ENCODE measurements at regions not wholly inside any gene's neighbourhood (a gene's known extent, or its start where the extent isn't known, plus 50 kb on each side); places are given as distances from the start of the nearest gene placed in this dataset.

DNA sequence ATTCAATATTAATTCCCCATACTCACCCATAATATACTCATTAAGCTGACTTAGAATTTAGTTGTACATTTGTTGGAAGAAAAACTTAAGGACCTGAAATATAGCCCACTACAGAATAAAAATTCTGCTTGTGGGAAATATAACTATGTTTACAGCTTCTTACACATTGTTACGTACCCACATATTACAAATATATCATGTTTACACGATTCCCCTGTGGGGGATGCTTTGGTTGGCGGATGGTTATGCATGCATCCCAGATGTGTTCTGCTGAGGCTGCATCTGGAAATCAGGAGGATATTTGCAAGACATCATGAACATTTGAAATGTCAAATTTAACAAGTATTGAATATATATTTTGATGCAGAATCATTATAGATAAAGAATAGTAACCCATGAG, 79.5 kb upstream of the KL start:
- DNase-seq (ENCODE audit: low read depth) = no peak
- Histone ChIP-seq H3K36me3 (ENCODE audit: control insufficient read depth, insufficient read depth, low read length) (no peaks in the 10 kb centered on the region), H3K4me3 (ENCODE audit: low read depth, low read length) (no peak overlapping the region), H3K27me3 (ENCODE audit: control insufficient read depth, insufficient read depth, low read length) (peaks cover 10% of the 10 kb centered on the region)
- ChIA-PET CTCF (no interaction called here), POLR2A (no interaction called here)
- TF ChIP-seq, protein P1, sequence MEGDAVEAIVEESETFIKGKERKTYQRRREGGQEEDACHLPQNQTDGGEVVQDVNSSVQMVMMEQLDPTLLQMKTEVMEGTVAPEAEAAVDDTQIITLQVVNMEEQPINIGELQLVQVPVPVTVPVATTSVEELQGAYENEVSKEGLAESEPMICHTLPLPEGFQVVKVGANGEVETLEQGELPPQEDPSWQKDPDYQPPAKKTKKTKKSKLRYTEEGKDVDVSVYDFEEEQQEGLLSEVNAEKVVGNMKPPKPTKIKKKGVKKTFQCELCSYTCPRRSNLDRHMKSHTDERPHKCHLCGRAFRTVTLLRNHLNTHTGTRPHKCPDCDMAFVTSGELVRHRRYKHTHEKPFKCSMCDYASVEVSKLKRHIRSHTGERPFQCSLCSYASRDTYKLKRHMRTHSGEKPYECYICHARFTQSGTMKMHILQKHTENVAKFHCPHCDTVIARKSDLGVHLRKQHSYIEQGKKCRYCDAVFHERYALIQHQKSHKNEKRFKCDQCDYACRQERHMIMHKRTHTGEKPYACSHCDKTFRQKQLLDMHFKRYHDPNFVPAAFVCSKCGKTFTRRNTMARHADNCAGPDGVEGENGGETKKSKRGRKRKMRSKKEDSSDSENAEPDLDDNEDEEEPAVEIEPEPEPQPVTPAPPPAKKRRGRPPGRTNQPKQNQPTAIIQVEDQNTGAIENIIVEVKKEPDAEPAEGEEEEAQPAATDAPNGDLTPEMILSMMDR (IDR thresholded peaks at IDR 0.05; ENCODE audit: insufficient read depth, low read depth, low read length) = no peak

DNA sequence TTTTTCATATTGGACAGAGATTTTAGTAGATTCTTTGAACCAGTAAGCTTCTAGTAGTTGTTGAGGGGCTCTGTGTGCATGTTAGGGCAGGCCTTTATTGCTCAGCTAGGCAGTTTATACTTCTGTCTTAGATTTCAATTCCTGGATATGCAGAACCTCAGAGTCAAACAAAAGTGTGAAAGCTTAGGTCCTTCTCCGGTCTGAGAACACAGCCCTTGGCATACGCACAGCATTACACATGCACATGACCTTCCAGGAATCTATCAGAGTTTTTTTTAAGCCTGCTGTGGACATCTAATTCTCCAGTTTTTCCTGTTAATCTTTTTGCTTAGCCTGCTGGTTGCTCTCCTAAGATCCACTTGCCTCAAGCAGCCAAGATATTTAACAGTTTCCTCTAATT, 77.9 kb upstream of the KL start:
- POLR2A ChIA-PET = no interaction called here
- TF ChIP-seq, protein P1 (IDR thresholded peaks at IDR 0.05; ENCODE audit: insufficient read depth, low read depth, low read length) = no peak
- Histone ChIP-seq H3K4me3 (ENCODE audit: low read depth, low read length) (no peak overlapping the region), H3K36me3 (ENCODE audit: control insufficient read depth, insufficient read depth, low read length) (no peaks in the 10 kb centered on the region), H3K27me3 (ENCODE audit: control insufficient read depth, insufficient read depth, low read length) (peaks cover 7% of the 10 kb centered on the region)
- DNase-seq (ENCODE audit: low read depth) = no peak
- CTCF ChIA-PET = no interaction called here

DNA sequence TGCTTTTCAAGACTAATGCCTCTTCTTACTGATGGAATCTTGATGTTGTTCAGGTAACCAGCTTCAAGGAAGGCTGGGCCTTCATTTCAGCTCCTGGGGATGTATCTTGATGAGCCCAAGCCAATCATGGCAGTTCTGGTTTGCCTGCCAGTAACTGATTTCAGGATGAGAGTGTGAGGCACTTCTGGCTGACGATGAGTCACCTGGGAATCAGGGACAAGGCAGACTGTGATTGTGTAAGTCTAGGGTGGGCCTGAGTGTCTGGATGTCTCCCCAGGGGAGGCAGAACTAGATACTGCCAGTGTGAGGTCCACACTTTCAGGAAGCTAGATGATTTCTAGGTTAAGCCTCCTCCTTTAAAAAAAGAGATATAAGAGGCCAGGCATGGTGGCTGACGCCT, 77.3 kb upstream of the KL start:
- POLR2A ChIA-PET = no interaction called here
- Histone ChIP-seq H3K36me3 (ENCODE audit: control insufficient read depth, insufficient read depth, low read length) (no peaks in the 10 kb centered on the region), H3K4me3 (ENCODE audit: low read depth, low read length) (no peak overlapping the region), H3K27me3 (ENCODE audit: control insufficient read depth, insufficient read depth, low read length) (peaks cover 5% of the 10 kb centered on the region)
- DNase-seq (ENCODE audit: low read depth) = no peak
- CTCF ChIA-PET = no interaction called here
- TF ChIP-seq, protein P1 (IDR thresholded peaks at IDR 0.05; ENCODE audit: insufficient read depth, low read depth, low read length) = no peak

DNA sequence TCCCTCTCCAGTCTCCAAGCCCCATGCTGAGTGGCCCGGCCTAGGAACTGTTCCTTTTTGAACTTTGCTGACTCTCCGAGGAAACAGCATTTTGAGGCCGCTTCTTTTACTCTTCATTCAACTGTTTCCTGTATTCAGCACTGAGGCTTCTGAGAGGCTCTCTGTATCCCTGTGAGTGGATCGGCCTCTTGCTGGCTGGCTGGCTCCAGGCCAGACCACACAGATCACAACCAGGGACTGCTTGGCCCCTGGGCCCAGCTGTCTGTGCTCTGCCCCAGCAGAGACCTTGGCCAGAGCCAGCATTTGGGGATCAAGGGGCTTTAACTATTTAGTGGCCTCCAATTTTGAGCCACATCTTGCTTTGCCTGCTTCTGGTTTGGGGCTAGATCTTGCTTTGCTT, 75.6 kb upstream of the KL start:
- ChIA-PET CTCF (no interaction called here), POLR2A (no interaction called here)
- Histone ChIP-seq H3K4me3 (ENCODE audit: low read depth, low read length) (no peak overlapping the region), H3K36me3 (ENCODE audit: control insufficient read depth, insufficient read depth, low read length) (no peaks in the 10 kb centered on the region), H3K27me3 (ENCODE audit: control insufficient read depth, insufficient read depth, low read length) (0 out of 2 replicates have a peak, but pooled peaks cover 3% of the 10 kb centered on the region)
- TF ChIP-seq, protein P1 (IDR thresholded peaks at IDR 0.05; ENCODE audit: insufficient read depth, low read depth, low read length) = no peak
- no peak for DNase-seq (ENCODE audit: low read depth)

DNA sequence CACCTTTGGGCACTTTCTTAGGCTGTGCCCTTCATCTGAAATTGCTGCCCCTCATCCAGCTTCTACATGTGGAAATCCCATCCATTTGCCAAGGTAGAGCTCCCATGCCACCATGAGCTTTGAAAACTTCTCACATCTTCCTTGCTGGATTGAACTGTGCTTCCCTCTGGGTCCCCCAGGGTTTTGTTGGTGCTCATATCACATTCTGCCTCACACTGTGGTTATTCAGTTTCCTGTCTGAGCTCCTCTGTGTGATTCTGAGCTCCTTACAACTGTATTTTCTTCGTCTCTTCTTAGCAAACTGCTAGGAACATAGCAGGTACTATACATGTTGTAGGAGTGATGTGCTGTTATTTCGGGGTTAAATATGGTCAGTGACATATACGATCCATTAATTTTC, 74.9 kb upstream of the KL start:
- TF ChIP-seq, protein P1 (IDR thresholded peaks at IDR 0.05; ENCODE audit: insufficient read depth, low read depth, low read length) = no peak
- POLR2A ChIA-PET = no interaction called here
- H3K4me3 ChIP-seq (ENCODE audit: low read depth, low read length) = no peak overlapping the region
- H3K27me3 ChIP-seq (ENCODE audit: control insufficient read depth, insufficient read depth, low read length) = no peaks in the 10 kb centered on the region
- no peak for DNase-seq (ENCODE audit: low read depth)
- CTCF ChIA-PET = interaction anchor here (0.6 kb wide), 1 partner anchor 134 kb away, joined by 3 read pairs; no protein-coding TSS in a partner anchor
- no peaks in the 10 kb centered on the region for H3K36me3 ChIP-seq (ENCODE audit: control insufficient read depth, insufficient read depth, low read length)
